ENCODE measurements at regions not wholly inside any gene's neighbourhood (a gene's known extent, or its start where the extent isn't known, plus 50 kb on each side); places are given as distances from the start of the nearest gene placed in this dataset.

DNA sequence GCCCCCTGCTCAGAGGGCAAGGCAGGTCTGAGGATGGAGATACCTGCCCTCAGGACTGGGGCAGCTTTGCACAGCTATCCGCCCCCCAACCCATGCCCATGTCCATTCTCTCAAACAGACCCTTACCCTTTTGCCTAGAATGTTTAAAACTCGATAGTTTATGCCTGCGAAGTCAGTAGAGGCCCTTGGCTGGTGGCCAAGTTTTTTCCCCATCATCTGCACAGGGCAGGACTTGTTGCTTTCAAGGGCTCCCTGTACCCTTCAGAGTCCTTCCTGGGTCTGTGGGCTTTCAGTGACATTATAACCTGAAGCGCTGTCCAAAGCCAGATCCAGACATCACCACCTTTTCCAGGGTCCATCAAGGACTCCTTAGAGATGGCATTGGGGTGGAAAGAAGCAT, 148.7 kb upstream of the ZNF644 start:
- TF ChIP-seq, protein P1, sequence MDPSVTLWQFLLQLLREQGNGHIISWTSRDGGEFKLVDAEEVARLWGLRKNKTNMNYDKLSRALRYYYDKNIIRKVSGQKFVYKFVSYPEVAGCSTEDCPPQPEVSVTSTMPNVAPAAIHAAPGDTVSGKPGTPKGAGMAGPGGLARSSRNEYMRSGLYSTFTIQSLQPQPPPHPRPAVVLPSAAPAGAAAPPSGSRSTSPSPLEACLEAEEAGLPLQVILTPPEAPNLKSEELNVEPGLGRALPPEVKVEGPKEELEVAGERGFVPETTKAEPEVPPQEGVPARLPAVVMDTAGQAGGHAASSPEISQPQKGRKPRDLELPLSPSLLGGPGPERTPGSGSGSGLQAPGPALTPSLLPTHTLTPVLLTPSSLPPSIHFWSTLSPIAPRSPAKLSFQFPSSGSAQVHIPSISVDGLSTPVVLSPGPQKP (CRISPR knock-in tag; IDR thresholded peaks at IDR 0.05): no peak
- TF ChIP-seq HOXB6 (CRISPR knock-in tag; IDR thresholded peaks at IDR 0.05; ENCODE audit: borderline replicate concordance) (no peak), BHLHE40 (IDR thresholded peaks at IDR 0.05; ENCODE audit: low read length) (no peak), SP1 (CRISPR knock-in tag; IDR thresholded peaks at IDR 0.05) (no peak), NFYB (IDR thresholded peaks at IDR 0.05; ENCODE audit: extremely low read depth, insufficient read length) (no peak), RCOR1 (IDR thresholded peaks at IDR 0.05; ENCODE audit: borderline replicate concordance in 1 of 2, low read depth in 2 of 2, low read length in 2 of 2) (no peak), C11orf30 (IDR thresholded peaks at IDR 0.05; ENCODE audit: low read depth) (no peak), ETV5 (CRISPR knock-in tag; IDR thresholded peaks at IDR 0.05; ENCODE audit: low read depth) (no peak), HES1 (IDR thresholded peaks at IDR 0.05; ENCODE audit: low read depth) (no peak), CTCF (IDR thresholded peaks at IDR 0.05 in 2 of 3, conservative IDR thresholded peaks at IDR 0.05 in 1 of 3; ENCODE audit: insufficient read depth in 2 of 3, low read depth in 1 of 3, low read length in 3 of 3) (no peak), NR2C2 (CRISPR knock-in tag; IDR thresholded peaks at IDR 0.05) (no peak), NR2C2 (tag; IDR thresholded peaks at IDR 0.05) (no peak), FOSL1 (tag; conservative IDR thresholded peaks at IDR 0.05) (no peak)

All from K562 (cell line).